SK-N-MC (cell line): ENCODE measurements at regions not wholly inside any gene's neighbourhood (a gene's known extent, or its start where the extent isn't known, plus 50 kb on each side); places are given as distances from the start of the nearest gene placed in this dataset.
"Not testable (repeated sequence)": the region's sequence is repeated elsewhere in the genome, so short reads cannot be mapped to it uniquely, and the experiment has no call there.

Experiments
- DNase-seq: peaks from one replicate; pipeline ENCODE4 v3.0.0-alpha.2; 2011; ENCODE audit warnings: low read depth, low spot score
- H3K27ac ChIP-seq: fragments of 200-600 bp; sonication (generic); 2 replicates; pipeline ENCODE4 v1.5.1; 2016; ENCODE audit warnings: mixed run types
- H3K36me3 ChIP-seq: fragments of 200-600 bp; sonication (generic); 2 replicates; pipeline ENCODE4 v1.6.1; 2017; ENCODE audit warnings: antibody characterized with exemption, low read length, mixed read lengths; ENCODE audit not compliant: insufficient read depth
- H3K4me3 ChIP-seq: fragments of 200-600 bp; sonication (generic); 2 replicates; pipeline ENCODE4 v1.5.1; 2016
- H3K9ac ChIP-seq: fragments of 200-600 bp; sonication (generic); 2 replicates; pipeline ENCODE4 v1.8.0; 2017; ENCODE audit warnings: mixed run types, mixed read lengths; ENCODE audit not compliant: insufficient read length
- H3K9me3 ChIP-seq: fragments of 200-600 bp; sonication (generic); 2 replicates; pipeline ENCODE4 v1.6.1; 2017; ENCODE audit warnings: low read depth, mild to moderate bottlenecking, antibody characterized with exemption, low read length, moderate library complexity, mixed read lengths
- EZH2 ChIP-seq: fragments of 200-600 bp; sonication (generic); IDR thresholded peaks from one replicate; pipeline ENCODE4 v1.6.1; 2017; ENCODE audit warnings: antibody characterized with exemption
- FOXP2 ChIP-seq: optimal IDR thresholded peaks from 2 replicates; pipeline ENCODE3; 2011; ENCODE audit warnings: mild to moderate bottlenecking, moderate library complexity; ENCODE audit not compliant: insufficient read depth; ENCODE audit errors: extremely low read length, control extremely low read depth
- POLR2AphosphoS5 ChIP-seq: IDR thresholded peaks from 2 replicates; pipeline ENCODE4 v1.6.1; 2012; ENCODE audit warnings: mild to moderate bottlenecking, low read depth, low read length, borderline replicate concordance

GRCh38 chr12:39699079-39699478, 79.5 kb upstream of the ABCD2 start:
- not testable (repeated sequence) for H3K4me3 ChIP-seq, DNase-seq

DNA sequence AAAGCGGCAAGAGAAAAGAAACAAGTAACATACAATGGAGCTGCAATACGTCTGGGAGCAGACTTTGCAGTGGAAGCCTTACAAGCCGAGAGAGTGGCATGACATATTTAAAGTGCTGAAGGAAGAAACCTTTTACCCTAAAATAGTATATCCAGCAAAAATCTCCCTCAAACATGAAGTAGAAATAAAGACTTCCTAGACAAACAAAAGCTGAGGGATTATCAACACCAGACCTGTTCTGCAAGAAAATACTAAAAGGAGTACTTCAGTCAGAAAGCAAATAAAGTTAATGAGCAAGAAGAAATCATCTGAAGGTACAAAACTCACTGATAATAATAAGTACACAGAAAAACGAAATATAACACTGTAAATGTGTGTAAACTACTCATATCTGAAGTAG, 77.5 kb upstream of the ABCD2 start:
- Histone ChIP-seq H3K27ac (no peak overlapping the region), H3K9ac (no peak overlapping the region), H3K9me3 (no peaks in the 10 kb centered on the region), H3K36me3 (no peaks in the 10 kb centered on the region), H3K4me3 (no peak overlapping the region)
- no peak for DNase-seq
- TF ChIP-seq EZH2 (no peak), POLR2AphosphoS5 (no peak), FOXP2 (no peak)

More at GRCh38 chr12:39699079-39699478, 79.5 kb upstream of the ABCD2 start:
- not testable (repeated sequence) for H3K9ac ChIP-seq, H3K36me3 ChIP-seq, H3K27ac ChIP-seq, H3K9me3 ChIP-seq

DNA sequence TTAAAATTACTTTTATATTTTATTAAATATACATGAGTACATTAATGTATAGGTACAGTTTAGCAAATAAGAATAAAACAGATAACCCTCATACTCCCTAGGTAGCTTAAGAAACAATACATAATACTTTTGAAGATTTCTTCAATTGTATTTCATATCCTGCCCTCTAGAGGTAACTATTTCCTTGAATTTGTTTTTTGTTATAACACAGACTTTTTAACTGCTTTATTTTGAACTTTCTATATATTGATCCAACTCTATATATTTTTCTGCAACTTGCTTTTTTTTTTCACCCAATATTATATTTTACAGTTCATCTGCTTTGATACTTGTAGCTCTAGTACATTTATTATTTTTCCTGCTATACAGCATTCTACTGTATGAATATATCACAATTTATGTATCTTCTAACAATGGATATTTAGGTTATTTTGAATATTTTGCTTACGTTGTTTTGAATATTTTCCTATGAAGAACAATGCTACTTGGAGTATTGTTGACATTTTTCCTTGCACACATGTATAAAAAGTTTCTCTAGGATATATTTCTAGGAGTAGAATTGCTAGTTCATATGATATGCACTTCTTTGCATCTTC, 72.8 kb upstream of the ABCD2 start:
- TF ChIP-seq EZH2 (no peak), POLR2AphosphoS5 (no peak), FOXP2 (no peak)
- no peak overlapping the region for H3K4me3 ChIP-seq
- H3K27ac ChIP-seq = no peak overlapping the region
- no peak for DNase-seq
- H3K9ac ChIP-seq = no peak overlapping the region
- H3K36me3 ChIP-seq = no peaks in the 10 kb centered on the region
- no peaks in the 10 kb centered on the region for H3K9me3 ChIP-seq

DNA sequence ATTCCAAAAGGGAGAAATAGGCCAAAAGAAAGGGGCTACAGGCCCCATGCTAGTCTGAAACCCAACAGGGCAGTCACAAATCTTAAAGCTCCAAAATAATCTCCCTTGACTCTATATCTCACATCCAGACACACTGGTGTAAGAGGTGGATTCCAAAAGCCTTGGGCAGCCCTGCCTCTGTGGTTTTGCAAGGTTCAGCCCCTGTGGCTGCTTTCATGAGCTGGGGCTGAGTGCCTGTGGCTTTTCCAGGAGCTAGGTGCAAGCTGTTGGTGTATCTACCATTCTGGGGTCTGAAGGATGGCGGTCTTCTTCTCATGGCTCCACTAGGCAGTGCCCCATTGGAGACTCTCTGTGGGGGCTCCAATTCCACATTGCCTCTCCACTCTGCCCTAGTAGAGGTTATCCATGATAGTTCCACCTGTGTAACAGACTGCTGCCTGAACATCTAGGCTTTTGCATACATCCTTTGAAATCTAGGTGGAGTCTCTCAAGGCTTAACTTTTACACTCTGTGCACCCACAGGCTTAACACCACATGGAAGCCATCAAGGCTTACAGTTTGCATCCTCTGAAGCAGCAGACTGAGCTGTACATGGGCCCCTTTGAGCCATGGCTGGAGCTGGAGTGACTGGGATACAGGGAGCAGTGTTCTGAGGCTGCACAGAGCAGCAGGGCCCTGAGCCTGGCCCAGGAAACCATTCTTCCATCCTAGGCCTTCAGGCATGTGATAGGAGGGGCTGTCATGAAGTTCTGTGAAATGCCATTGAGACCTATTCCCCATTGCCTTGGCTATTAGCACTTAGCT, 66.5 kb upstream of the ABCD2 start:
- DNase-seq = no peak
- TF ChIP-seq EZH2 = no peak
- no peak for TF ChIP-seq POLR2AphosphoS5
- no peak for TF ChIP-seq FOXP2
- Histone ChIP-seq H3K9me3 (no peaks in the 10 kb centered on the region), H3K27ac (no peak overlapping the region), H3K9ac (no peak overlapping the region), H3K4me3 (no peak overlapping the region), H3K36me3 (no peaks in the 10 kb centered on the region)

DNA sequence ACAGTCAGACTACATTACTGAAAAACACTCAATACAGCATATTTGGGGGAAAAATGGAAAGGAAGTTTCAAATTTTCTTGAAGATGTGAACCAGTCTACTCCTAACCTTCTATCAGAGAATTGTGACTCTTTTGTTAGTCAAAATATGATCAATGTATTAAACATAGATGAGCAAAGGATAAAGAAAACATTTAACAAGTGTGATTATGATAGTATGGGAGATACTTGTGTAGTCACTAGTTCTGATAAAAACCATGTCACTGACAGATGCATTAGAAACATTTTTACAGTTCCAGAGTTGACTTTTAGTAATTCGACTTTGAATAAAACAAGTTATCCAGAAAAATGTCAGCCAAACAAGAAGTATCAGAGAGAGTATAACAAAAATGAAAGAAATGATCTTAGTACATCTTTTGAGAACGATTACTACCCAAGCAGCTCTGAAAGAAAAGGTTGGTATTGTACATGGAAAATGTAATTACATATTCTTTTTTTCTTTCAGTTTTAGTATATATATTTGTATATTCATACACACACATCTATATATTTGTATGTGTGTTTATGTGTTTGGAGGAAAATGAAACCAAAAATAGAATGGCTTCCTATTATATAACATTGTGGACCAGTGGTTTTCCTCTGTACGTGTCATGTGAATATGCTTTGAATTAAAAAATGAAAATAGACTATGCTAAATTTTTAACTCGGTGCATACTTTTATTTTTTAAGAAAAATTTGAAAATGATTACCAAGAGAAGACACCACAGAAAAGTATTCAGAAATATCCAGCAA, 63.3 kb upstream of the ABCD2 start:
- Histone ChIP-seq H3K4me3 (no peak overlapping the region), H3K36me3 (no peaks in the 10 kb centered on the region), H3K9ac (no peak overlapping the region), H3K27ac (no peak overlapping the region), H3K9me3 (no peaks in the 10 kb centered on the region)
- TF ChIP-seq POLR2AphosphoS5 (no peak), FOXP2 (no peak), EZH2 (no peak)
- DNase-seq = no peak

DNA sequence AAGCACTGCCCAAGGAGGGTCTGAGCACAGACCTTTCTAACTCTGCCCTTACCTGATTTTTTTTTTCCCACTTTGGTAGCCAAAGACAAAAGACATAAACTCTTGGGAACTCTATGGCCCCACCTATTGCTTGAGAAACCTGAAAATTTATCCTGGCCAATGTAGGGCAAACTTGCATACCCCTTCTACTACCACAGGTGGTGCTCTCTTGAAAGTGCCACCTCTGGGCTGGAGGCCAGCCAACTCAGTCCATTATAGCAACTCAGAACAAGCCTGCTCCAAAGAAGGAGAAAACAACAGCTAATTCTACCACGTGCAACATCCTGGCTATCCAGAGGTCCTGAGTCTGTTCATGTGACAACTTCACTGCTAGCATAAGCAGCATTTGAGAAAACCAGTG, 55.7 kb upstream of the ABCD2 start:
- Histone ChIP-seq H3K9me3 (peaks cover 4% of the 10 kb centered on the region; the same call in 1 of the 2 replicates), H3K4me3 (no peak overlapping the region), H3K27ac (no peak overlapping the region), H3K36me3 (no peaks in the 10 kb centered on the region), H3K9ac (no peak overlapping the region)
- no peak for DNase-seq
- no peak for TF ChIP-seq POLR2AphosphoS5
- no peak for TF ChIP-seq EZH2

GRCh38 chr12:39672976-39673375, 53.4 kb upstream of the ABCD2 start:
- no peak overlapping the region for H3K4me3 ChIP-seq
- H3K36me3 ChIP-seq = no peaks in the 10 kb centered on the region
- H3K9me3 ChIP-seq = peaks cover 4% of the 10 kb centered on the region; the same call in 1 of the 2 replicates
- no peak for DNase-seq
- H3K9ac ChIP-seq = no peak overlapping the region
- peak overlapping the region; percentile 7; the same call in 1 of the 2 replicates for H3K27ac ChIP-seq
- TF ChIP-seq POLR2AphosphoS5 = no peak
- no peak for TF ChIP-seq EZH2
- no peak for TF ChIP-seq FOXP2

GRCh38 chr12:39671898-39672875, 52.6 kb upstream of the ABCD2 start:
- H3K9me3 ChIP-seq = peaks cover 4% of the 10 kb centered on the region; the same call in 1 of the 2 replicates
- TF ChIP-seq POLR2AphosphoS5 (no peak), EZH2 (no peak), FOXP2 (no peak)
- no peak overlapping the region for H3K27ac ChIP-seq
- no peaks in the 10 kb centered on the region for H3K36me3 ChIP-seq
- DNase-seq = no peak
- H3K4me3 ChIP-seq = no peak overlapping the region
- H3K9ac ChIP-seq = no peak overlapping the region

DNA sequence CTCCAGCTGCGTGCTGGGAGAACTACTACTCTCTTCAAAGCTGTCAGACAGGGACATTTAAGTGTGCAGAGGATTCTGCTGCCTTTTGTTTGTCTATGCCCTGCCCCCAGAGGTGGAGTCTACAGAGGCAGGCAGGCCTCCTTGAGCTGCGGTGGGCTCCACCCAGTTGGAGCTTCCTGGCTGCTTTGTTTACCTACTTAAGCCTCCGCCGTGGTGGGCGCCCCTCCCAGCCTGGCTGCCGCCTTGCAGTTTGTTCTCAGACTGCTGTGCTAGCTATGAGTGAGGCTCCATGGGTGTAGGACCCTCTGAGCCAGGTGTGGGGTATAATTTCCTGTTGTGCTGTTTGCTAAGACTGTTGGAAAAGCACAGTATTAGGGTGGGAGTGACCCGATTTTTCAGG, 49.9 kb upstream of the ABCD2 start:
- not testable (repeated sequence) for H3K9ac ChIP-seq, H3K4me3 ChIP-seq, H3K36me3 ChIP-seq, DNase-seq, H3K27ac ChIP-seq, H3K9me3 ChIP-seq
